ENCODE measurements at regions not wholly inside any gene's neighbourhood (a gene's known extent, or its start where the extent isn't known, plus 50 kb on each side); places are given as distances from the start of the nearest gene placed in this dataset.

- TF ChIP-seq POLR2A (IDR thresholded peaks at IDR 0.05; ENCODE audit: low read length) (no peak), GATA1 (IDR thresholded peaks at IDR 0.05; ENCODE audit: low read depth, low read length) (no peak)
These were observed 632.8 kb upstream of the KLF12 start for GRCh38 chr13:74767050-74767449.

Measured in erythroblast (primary cell).